ENCODE measurements at regions not wholly inside any gene's neighbourhood (a gene's known extent, or its start where the extent isn't known, plus 50 kb on each side); places are given as distances from the start of the nearest gene placed in this dataset.

DNA sequence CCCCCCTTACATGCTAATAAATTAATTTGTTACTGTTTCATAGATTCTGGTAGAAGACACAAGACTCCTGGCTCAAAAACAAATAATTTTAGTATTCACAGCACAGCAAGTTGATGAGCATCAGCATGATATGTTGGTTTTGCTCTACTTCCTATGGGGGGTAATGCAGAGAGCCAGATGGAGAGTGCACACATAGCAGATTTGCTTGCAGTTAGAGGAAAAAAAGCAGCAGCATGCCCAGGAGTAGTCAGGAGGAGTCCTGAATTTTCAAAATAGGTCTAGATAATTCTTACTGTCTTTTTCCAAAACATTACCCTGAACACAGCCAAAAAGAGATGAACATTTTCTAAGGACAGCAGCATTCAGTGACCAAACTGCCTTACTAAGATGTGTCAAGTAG is 261.3 kb downstream of the COX7C start:
- no peak for DNase-seq (ENCODE audit: low read depth)

DNA sequence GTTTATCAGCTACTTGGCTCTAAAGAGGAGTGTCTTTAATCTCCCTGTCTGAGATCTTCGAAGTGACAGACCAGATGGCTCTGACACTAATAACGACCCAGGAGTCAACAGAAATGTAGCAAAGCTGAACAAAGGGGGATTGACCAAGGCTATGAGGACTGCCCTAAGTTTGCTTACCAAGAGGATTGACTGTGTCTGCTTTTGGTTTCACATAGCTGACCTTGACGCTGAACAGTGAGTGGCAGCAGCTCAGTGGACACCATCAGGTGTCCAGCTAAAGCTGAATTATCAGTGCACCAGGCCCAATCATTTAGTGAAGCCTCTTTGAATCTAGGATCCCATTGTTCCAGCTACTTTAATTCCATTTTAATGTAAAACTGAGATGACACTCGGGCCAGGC is 262.6 kb downstream of the COX7C start:
- no peak for DNase-seq (ENCODE audit: low read depth)

DNA sequence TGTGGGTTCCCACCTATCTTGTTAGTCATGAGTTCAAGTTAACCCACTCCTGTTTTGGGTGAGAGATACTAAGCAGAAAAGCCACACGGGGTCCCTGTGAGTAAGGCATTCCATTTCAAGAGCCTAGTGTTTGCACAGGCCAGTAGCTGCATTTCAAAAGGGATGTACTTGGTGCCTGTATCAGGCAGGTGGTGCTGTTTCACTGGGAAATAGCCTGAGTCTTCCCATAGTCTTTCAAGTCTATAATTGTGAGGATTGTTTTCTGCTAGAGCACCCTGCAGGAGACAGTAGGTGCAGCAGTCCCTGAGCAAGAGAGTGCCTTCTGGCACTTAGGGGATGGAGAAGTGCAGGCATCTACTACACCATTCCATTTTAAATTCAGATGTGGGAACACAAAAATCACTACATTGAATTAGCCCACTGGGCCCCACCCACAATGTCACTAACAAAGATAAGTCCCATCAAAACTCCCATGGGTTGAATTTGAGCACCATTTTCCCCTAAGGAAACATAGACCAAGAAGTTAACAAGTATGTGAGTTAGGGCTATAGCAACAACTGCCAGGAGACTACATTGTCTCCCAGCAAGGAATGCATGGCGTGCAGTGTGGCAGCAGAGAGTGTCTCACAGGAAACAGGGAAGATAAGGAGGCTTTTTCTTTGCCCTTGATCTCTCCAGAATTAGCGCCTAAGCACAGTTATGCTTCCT is 263.2 kb downstream of the COX7C start:
- peak; percentile 2 for DNase-seq (ENCODE audit: low read depth)

DNA sequence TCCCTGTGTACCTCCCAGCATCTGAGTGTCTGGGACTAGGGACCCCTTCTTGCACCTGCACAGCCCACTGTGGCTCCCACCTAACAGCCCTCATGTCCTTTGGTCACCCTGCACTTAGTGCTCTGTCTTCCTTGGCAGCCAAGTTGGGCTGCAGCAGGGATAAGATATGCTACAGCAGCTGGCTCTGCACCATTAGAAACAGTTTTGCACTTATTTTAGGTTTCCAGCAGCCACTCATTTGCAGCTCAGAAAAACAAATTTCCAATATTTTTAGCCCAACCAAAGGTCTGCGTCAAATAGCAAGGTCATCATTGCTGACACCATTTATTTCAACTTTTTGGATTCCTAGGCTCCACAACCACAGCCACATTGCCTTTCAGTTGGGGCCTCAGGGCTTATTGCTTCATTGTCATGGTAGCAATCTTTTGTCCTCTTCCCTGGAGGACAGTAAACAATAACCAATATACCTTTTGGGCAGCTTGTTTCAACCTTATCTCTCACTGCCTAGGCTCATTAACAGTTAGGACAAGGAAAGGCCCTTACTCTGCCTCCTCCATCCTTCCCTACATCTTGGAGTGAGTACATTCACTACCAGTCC is 263.9 kb downstream of the COX7C start:
- DNase-seq (ENCODE audit: low read depth): no peak

DNA sequence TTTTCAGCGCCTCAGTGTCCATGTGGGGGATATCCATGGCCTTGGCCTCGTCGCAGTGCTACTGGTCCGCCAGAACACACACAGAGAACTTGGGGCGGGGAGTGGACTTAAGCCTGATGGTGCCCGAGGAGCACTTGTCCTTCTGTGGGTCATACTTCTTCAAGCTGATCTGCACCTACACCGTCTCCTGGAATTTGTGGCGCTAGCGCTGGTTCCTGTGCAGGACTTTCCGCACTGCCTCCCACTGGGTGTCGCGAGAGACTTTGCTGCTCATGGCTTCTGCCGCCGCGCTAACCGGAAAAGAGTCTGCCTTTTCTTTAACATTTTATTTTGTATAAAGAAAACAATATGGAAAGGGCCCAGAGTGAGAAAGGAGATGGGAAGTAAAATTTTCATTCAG is 266.9 kb downstream of the COX7C start:
- no peak for DNase-seq (ENCODE audit: low read depth)

DNA sequence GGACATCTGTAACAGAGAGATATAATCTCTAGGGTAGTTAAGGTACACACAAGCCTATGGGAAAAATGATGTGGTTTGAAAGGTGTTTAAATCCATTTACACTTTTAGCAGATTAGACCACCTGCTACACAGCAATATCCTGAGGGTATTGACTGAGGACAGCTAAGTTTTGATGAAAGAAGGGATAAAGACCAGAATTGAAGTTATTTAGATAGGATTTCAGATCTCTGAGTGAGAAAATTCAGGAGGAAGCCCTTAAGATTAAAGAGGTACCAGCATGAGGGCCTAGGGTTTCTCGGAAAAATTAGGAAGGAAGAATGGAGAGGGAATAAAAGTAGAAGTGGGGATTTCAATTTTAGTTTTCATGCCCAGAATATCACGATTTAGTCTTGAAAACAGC is 267.3 kb downstream of the COX7C start:
- no peak for DNase-seq (ENCODE audit: low read depth)

DNA sequence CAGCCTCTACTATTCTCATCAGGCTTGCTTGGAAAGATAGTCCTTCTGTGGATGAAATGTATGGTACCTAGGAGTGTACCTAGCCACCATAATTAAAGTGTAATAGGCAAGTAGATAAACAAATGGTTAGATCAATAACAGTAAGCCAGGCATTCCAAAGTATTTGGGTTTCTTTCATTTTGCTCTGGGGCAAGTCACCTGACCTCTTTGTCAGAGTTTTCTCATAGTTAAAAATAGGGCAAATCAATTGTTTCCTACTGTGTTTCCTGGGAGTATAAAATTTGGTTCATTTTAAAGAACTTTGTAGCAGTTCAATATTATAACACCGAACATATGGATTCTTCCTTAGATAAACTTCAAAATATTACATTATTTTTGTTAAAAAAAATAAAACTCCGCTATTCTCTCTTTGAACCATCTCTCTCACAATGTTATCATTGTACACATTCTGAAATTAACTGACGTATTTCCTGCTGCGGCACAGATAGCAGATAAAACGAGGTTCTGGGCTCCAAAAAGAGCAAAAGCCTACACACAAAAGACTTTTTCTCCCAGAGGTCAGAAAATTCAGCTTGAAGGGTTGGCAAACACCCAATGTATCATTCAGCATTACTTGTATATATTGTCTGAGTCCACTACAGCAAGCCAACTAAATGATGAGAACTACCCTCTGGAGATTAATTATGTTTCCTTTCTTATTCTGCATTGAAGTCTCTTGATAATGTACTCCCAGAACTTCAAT is 267.9 kb downstream of the COX7C start:
- no peak for DNase-seq (ENCODE audit: low read depth)

DNA sequence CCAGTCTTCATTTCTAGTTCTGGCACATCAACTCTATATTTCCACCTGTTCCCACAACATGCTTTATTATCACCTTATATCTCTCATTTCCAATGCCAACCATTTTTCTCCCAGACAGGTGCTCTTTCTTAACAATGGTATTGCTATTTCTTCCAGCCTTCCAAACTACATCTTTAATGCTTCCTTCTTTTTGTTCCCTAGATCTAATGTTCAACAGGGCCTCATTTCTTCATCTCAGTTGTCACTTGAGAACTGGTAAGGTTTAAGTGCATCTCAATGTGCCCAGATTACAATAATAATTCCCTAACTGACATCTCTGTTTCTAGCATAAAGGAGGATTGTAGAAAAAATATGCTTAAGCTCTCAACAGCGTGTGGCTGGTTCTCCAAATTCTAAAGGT is 272.6 kb downstream of the COX7C start:
- DNase-seq (ENCODE audit: low read depth): no peak

DNA sequence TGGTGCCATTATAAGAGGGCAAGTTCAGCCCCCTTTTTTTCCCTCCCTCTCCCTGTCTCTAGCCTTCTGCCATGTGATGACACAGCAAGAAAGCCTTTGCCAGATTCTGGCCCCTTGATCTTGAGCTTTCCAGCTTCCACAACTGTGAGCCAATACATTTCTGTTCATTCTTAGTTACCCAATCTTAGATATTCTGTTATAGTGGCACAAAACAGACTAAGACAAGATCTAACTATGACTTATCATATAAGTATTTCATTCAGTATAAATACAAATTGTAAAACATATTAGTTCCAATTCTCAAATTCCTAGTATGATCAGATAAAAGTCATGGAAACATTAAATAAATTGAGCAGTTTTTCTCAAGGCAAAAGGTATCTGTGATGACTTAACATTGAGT is 276.3 kb downstream of the COX7C start:
- no peak for DNase-seq (ENCODE audit: low read depth)

DNA sequence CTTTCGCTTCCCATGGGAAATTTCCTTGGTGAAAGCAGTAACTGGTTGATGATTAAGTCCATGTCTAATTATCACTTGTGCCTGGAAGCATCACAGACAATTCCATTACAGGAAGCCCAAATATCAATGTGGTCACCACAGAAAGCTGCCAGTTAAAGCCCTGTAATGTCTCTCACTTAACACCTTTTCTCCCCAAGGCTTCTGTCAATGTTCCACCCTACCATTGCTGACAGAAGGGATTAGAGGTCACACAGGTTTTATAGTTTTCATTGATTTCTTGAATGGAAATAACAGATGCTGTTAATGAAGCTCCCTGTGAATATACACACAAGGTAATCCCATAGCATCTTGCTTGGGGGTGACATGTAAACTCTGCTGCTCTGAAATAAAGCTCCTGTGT is 279.2 kb downstream of the COX7C start:
- no peak for DNase-seq (ENCODE audit: low read depth)

DNA sequence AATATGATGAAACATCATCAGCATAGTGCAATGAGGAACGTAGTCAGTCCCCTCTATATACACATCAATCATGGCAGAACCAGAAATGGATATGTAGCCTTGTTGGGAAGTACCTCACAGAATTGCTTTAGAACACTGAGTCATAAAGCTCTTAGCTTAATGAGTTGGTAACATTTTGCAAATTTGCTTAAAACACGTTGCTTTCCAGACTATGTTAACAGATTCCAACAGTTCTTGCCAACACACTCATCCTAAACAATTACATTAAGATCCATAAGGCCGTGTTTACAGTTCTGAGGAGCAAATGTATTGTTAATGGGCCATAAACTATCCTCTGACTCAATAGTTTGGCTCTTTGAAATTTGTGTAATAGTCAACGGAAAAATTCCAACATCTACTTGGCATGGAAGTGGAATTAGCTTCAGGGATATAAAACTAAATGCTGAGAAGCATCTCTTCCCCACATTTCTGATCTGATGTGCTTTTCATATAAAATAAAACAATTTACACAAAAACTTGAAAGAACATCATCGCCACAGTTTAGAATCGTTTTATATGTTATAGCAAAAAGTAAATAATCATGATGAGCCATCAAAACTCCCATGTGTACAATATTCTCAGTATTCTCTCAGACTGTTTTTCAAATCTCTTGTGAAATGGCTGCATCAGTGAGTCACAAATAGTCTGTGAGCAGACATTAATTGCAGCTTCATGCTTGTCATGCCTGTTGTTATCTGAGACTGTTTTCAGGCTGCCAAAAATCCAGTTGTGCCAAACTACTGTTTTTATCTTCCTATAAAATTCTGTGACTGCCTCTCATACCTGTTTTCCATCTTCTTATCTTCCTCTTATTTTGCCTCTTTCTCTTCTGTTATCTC is 291.9 kb downstream of the COX7C start:
- no peak for DNase-seq (ENCODE audit: low read depth)

DNA sequence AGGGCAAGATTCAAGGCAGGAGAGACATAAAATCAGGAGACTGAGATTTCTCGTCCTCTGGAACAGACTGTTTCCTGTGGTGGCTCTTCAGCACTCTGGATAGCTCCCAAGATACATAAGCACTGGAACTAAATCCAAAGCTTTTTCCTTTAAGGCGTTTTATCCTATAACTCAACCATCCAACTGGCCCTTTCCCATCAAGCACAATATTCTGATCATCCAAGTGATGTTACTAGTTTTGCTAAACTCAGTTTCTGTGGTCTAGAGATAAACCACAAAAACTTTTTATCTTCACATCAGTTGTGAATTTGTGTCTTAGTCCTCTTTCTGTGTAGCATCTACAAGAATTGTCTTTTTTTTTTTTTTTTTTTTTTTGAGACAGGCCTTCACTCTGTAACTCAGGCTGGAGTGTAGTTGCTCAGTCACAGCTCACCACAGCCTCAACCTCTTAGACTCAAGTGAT is 299.4 kb downstream of the COX7C start:
- no peak for DNase-seq (ENCODE audit: low read depth)

DNA sequence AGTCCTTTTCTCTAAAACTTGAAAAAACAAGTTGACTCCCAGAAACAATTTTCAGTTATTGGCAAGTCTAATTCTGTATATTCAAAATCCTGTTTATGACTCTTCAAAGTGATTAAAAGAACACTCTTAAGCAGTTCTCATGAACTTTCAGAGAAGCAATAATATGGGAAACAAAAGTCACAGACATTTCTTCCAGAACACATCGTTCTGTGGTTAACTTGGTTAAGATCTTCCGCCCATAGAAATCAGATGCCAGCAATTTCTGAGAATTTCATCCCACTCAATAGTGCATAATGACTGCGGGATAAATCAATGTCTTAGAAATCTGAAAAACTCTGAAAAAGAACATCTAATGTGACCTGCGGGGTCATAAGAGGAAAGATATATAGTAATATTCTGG is 300.5 kb downstream of the COX7C start:
- no peak for DNase-seq (ENCODE audit: low read depth)

DNA sequence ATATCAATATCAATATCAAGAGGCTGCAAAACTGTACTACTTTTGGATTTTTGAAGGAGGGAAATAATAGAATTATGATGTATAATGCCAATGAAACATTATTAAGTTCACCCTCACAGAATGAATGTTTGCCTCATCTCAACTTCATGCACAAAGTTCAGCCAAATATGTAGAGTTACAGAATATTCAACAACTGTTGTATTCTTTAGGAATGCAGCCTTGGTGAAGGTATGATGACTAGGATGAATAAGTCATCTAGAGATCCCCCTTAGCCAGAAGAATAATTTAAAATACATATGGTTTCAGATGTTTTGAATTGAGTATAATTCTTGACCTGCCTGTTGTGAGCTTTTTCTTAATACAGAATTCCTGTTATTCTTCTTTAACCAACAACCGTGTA is 308.3 kb downstream of the COX7C start:
- DNase-seq (ENCODE audit: low read depth): no peak

DNA sequence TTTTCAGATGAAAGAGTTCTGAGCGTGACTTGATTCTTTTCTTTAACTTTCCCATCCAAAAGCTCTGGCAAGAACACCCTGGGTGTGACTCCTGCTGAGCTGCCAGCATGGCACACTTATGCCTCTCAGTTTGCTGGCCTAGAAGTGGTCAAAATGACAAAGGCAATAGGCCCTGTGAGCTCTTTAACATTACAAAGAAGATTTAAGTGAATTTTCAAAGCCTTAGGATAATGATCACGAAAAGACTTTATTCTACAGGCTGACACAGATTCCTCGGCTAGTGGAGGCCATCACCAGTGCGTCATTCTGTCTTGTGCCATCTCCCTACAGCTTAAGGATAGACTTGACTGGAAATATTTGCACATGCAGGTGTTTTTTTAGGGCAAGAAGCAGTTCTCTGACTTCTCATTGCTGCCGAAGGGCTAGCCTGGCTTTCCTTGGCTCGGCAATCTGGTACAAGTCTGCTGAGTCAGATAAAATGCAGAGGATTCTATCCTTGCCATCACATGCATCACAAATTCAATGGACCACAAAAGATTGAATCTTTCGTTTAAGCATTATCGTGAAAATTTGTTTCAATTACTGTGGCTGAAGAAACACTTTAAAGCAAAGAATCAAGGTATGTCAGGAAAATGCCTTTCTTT is 311.5 kb downstream of the COX7C start:
- no peak for DNase-seq (ENCODE audit: low read depth)

DNA sequence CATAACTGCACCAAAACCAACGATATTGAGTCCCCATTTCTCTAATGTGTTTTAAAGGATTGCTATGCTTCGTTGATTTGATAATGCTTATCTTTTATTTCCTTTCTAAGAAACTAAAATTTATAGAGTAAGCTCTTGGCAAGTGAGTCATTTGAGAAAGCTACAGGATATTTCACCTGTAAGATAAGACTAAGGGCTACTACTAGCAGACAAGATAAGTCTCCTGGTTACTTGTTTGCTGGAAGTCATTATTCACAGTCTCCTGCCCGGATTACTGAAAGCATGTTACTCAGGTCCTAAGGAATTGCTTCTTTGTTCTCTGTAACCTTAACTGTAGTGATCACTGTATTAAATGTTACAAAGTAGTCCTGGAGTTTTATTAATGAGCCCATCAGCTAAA is 315.9 kb upstream of the RASA1 start:
- no peak for DNase-seq (ENCODE audit: low read depth)

DNA sequence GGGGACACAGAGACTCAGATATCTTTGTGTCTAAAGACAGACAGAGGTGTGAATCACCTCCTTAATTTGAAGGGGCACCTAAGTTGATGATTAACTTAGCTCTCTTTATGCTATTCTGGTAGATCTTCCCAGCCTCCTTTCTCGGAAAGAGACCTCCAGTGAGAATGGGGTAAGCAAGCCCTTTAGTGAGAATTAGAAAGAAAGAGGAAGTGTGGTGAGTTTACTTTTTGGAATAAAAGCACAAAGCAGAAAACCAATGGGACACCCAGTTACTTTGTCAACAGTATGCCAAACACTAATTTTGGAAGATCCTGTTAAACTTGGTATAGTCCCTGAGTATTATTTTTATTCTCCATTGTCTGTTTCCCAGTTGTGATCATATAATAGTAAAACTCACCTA is 302.8 kb upstream of the RASA1 start:
- no peak for DNase-seq (ENCODE audit: low read depth)

DNA sequence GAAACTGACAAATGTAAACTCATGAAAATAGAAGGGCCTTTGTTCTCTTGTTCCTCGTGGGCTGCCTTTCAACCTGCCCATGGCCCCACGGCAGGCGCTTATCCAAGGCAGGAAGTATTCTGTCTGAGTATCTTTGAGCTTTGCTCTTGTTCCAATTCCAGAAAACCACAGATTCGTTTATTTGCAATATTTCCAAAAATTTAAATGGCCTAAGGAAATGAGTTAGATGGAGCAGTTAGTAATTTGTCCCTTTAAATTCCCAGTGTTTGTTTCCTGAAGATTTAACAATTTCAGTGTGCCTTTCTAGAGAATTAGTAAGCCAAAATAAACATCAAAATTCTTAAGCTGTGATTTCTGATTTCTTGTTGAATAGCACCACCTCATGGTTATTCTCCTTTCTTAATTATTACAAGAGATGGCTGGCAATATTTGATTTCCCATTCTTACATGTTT is 299.4 kb upstream of the RASA1 start:
- DNase-seq (ENCODE audit: low read depth): no peak

DNA sequence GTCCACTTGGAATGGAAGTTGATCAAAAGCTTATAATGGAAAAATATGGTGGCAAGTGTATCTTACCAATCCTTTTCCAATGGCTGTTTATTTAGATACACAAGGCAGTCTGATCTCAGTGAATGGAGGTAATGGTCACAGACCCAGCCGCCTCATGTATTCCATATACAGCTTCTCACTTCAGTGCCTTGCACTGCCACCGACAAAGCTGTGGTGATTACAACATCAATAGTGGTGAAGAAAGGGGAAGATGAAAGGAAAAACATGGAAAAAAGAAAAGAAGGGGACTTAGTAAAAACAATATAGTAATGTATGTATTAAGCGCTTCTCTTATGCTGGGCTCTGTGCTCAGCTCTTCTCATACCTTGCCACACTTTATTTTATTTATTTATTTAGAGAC is 297.3 kb upstream of the RASA1 start:
- DNase-seq (ENCODE audit: low read depth): no peak

DNA sequence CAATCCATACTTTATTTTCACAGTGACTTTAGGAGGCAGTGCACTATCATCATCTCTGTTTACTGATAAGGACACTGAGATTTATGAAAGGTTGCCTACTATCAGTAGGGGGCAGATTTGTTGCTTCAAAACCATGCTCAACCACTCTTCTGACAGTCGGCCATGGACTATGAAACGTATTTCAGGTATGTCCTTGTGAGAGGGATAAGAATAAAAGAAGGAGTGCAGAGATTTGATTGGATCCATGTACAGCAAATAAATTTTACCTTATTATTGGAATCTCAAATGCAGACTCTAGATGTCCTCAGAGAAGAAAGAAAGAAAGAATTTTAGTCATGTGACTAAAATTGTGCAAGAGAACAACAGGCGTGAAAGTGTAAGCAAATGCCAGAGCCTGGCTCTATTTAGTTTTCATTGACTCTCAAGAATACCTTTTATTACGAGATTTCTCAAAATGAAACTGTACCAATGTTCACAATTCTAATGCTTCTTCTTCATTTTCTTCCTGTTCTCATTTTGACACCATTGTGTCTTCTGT is 296.6 kb upstream of the RASA1 start:
- no peak for DNase-seq (ENCODE audit: low read depth)

DNA sequence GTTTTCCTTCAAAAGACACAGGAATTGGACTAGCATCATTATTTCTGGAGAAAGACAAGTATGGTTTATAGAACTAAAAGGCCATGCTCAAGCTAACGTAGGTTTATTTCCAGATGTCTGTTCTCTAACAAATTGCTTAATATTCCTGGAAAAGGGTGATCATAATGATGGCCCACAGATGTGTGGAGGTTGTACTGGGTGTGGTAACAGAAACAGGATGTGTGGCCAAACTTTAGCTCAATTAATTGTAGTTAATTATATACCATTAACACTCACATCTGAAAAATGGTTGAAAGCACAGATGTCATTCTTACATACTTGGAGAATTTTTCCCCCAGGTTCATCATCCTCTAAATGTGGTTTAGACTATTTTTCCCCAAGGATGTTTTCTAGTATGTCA is 292.7 kb upstream of the RASA1 start:
- no peak for DNase-seq (ENCODE audit: low read depth)

DNA sequence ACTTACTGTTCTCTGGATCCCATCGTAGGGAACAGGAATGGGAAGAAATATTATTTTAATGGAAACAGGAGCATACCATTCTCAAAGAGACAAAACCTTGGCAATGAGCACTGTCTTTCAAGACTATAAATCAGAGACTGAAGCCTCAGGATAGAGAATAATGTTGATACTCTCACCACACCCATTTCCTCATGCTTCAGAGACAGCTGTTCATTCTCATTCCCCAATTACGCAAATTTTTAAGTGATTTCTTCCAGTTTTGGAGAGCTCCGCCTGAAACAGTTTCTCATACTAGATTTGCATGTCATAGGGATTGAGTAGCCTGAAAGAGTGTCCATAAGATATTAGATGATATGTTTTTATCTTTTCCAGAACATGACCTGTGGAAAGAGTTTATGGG is 290.5 kb upstream of the RASA1 start:
- no peak for DNase-seq (ENCODE audit: low read depth)
